Left ventricle myocardium inferior (tissue), 1 donor: ENCODE measurements at regions not wholly inside any gene's neighbourhood (a gene's known extent, or its start where the extent isn't known, plus 50 kb on each side); places are given as distances from the start of the nearest gene placed in this dataset.

ENCODE experiments used
- DNase-seq: peaks from one replicate; pipeline ENCODE4 v3.0.0-alpha.2; 2020
- H3K27ac ChIP-seq: fragments of 200-600 bp; replicated peaks from 2 replicates; pipeline ENCODE4 v1.8.0; 2021
- H3K27me3 ChIP-seq: fragments of 200-600 bp; 2 replicates; pipeline ENCODE4 v1.8.0; 2021; ENCODE audit warnings: low read depth
- H3K36me3 ChIP-seq: fragments of 200-600 bp; 2 replicates; pipeline ENCODE4 v1.8.0; 2021
- H3K4me1 ChIP-seq: fragments of 200-600 bp; 2 replicates; pipeline ENCODE4 v1.8.0; 2021
- H3K4me3 ChIP-seq: fragments of 200-600 bp; 2 replicates; pipeline ENCODE4 v1.8.0; 2021; ENCODE audit warnings: mild to moderate bottlenecking, moderate library complexity
- H3K9me3 ChIP-seq: fragments of 200-600 bp; replicated peaks from 2 replicates; pipeline ENCODE4 v1.8.0; 2021
- intact Hi-C: fragments of 100-400 bp; cut with micrococcal nuclease; formaldehyde crosslinking; loops from one replicate; pipeline ENCODE4 v1.11.0; 2022
- TF ChIP-seq, protein P1 (sequence below): fragments of 200-600 bp; IDR thresholded peaks from 2 replicates; pipeline ENCODE4 v1.8.0; 2021; ENCODE audit warnings: antibody characterized with exemption, mild to moderate bottlenecking, borderline replicate concordance
- donor health status: DM: no; HTN: yes; CAD: no; lungs with severe emphysema.

DNA sequence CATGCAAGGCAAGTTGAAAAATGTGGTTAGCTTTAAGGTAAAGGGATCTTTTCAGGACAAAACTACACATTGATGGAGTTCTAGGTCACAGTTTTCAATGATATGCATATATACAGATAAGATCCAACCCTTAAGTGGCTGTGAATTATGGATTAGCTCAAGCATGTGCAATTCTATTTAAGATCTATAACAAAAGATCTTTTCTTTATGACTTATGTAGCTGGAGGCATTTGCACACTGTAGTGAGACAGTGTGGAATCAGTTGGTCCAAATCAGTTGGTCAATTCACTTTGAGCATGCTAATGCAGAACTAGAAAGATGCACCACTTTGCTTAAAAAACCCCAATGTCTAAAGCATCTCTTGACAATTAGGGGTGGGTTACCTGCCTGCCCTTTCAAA lies 417.1 kb upstream of the ZEB2 start:
- TF ChIP-seq, protein P1, sequence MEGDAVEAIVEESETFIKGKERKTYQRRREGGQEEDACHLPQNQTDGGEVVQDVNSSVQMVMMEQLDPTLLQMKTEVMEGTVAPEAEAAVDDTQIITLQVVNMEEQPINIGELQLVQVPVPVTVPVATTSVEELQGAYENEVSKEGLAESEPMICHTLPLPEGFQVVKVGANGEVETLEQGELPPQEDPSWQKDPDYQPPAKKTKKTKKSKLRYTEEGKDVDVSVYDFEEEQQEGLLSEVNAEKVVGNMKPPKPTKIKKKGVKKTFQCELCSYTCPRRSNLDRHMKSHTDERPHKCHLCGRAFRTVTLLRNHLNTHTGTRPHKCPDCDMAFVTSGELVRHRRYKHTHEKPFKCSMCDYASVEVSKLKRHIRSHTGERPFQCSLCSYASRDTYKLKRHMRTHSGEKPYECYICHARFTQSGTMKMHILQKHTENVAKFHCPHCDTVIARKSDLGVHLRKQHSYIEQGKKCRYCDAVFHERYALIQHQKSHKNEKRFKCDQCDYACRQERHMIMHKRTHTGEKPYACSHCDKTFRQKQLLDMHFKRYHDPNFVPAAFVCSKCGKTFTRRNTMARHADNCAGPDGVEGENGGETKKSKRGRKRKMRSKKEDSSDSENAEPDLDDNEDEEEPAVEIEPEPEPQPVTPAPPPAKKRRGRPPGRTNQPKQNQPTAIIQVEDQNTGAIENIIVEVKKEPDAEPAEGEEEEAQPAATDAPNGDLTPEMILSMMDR: no peak
- H3K4me1 ChIP-seq: peaks cover 37% of the 10 kb centered on the region
- H3K36me3 ChIP-seq: no peaks in the 10 kb centered on the region
- H3K27me3 ChIP-seq: no peaks in the 10 kb centered on the region
- H3K9me3 ChIP-seq: no peaks in the 10 kb centered on the region
- intact Hi-C loops: no loop called here
- H3K27ac ChIP-seq: peak overlapping the region; percentile 84
- DNase-seq: no peak
- no peak overlapping the region for H3K4me3 ChIP-seq

DNA sequence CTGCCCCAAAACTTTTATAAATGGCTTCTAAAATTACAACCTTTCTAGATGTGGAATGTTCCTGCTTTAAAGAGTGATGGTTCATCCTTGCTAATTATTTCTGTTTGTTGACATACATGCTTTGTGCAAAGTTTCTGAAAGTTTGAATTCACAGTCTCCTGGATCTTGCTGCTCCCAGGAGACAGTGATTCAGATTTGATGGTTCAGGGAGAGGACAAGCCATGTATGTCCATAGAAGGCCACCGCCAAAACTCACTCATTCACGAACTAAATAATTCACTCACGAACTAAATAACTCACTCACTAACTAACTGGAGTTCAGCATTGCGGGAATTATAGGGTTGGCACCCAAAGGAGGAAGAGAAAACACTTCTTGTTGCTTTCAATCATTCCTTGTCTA lies 416.5 kb upstream of the ZEB2 start:
- no peak overlapping the region for H3K4me3 ChIP-seq
- H3K9me3 ChIP-seq: no peaks in the 10 kb centered on the region
- no peaks in the 10 kb centered on the region for H3K27me3 ChIP-seq
- H3K4me1 ChIP-seq: peaks cover 37% of the 10 kb centered on the region
- DNase-seq: no peak
- H3K27ac ChIP-seq: peak overlapping the region; percentile 84
- no peaks in the 10 kb centered on the region for H3K36me3 ChIP-seq
- intact Hi-C loops: no loop called here
- TF ChIP-seq, protein P1: no peak

DNA sequence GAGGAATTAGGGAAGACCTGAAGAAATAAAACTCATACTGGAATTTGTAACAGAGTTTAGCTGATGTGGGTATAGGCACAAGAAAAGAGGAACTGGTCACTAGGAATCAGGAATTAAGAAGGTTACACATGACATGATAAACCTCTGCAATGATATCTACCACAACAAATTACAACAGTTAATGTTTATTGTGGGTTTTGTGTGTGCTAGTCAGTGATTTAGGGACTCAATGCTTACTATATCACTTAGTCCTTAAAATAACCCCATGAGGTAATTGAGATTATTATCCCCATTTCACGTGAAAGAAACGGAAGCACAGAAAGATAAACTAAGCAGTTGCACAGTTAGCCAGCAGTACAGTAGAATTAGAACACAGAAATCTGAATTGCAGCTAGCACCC lies 415.8 kb upstream of the ZEB2 start:
- TF ChIP-seq, protein P1: no peak
- no peak for DNase-seq
- H3K4me3 ChIP-seq: no peak overlapping the region
- no peaks in the 10 kb centered on the region for H3K27me3 ChIP-seq
- H3K36me3 ChIP-seq: no peaks in the 10 kb centered on the region
- peak overlapping the region; percentile 84 for H3K27ac ChIP-seq
- H3K4me1 ChIP-seq: peaks cover 37% of the 10 kb centered on the region
- H3K9me3 ChIP-seq: no peaks in the 10 kb centered on the region
- intact Hi-C loops: no loop called here

DNA sequence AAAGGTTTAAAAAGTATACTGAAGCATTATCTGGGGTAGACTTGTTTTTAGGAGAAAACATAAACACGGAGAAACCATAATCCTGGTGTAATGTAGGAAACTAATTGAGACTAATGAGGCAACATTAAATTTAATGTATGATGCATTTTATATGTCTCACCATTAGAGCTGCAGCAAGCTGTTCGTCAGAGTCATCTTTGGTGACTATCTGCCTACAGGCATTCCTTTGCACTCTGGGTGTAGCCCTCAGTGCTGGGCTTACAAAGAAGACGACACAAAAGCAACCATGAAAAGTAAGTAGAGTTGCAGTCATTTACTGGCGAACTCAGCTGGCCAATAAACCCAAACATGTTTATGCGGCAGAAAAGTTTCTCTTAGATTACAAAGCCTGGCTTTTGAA lies 415.3 kb upstream of the ZEB2 start:
- no peak overlapping the region for H3K4me3 ChIP-seq
- TF ChIP-seq, protein P1: no peak
- DNase-seq: no peak
- H3K9me3 ChIP-seq: no peaks in the 10 kb centered on the region
- intact Hi-C loops: no loop called here
- no peaks in the 10 kb centered on the region for H3K36me3 ChIP-seq
- peak overlapping the region; percentile 84 for H3K27ac ChIP-seq
- H3K27me3 ChIP-seq: no peaks in the 10 kb centered on the region
- peaks cover 37% of the 10 kb centered on the region for H3K4me1 ChIP-seq

DNA sequence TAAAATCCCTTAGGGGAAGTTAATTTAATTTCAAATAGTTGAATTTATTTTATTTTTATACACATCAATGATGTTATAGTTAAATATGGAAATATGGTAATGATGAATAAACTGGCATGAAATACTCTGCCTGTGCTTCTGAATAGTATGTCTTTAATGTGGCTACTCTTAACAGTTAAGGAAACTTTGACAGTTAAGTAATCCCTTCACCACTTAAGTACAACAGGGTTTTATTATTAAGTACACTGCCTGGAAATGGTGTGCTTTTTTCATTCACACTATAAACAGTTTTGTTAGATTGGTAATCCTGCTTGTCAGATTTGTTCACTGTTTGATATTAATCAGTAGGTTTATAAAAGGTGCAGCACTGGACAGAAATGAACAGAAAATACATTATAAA lies 412.0 kb upstream of the ZEB2 start:
- intact Hi-C loops: no loop called here
- DNase-seq: no peak
- H3K27ac ChIP-seq: no peak overlapping the region
- H3K4me3 ChIP-seq: no peak overlapping the region
- no peaks in the 10 kb centered on the region for H3K27me3 ChIP-seq
- H3K4me1 ChIP-seq: peaks cover 12% of the 10 kb centered on the region
- TF ChIP-seq, protein P1: no peak
- H3K9me3 ChIP-seq: peaks cover 20% of the 10 kb centered on the region
- no peaks in the 10 kb centered on the region for H3K36me3 ChIP-seq

DNA sequence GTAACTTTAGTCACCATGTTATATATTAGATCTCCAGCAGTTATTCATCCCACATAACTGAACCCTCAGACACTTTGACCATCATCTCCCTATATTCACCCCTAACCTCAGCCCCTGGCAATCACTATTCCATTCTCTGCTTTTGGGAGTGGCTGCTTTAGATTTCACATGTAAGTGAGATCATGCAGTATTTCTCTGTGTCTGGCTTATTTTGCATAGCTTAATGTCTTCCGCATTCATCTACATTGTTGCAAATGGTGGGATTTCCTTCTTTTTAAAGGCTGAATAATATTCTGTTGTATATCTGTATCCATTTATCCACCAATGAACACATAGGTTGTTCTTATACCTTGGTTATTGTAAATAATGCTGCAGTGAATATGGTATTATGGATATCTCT lies 411.6 kb upstream of the ZEB2 start:
- intact Hi-C loops: no loop called here
- no peaks in the 10 kb centered on the region for H3K36me3 ChIP-seq
- no peak overlapping the region for H3K4me3 ChIP-seq
- peaks cover 24% of the 10 kb centered on the region for H3K9me3 ChIP-seq
- peaks cover 9% of the 10 kb centered on the region for H3K4me1 ChIP-seq
- TF ChIP-seq, protein P1: no peak
- no peak overlapping the region for H3K27ac ChIP-seq
- H3K27me3 ChIP-seq: no peaks in the 10 kb centered on the region
- no peak for DNase-seq
